Kidney (tissue), 13 donors: ENCODE measurements at regions not wholly inside any gene's neighbourhood (a gene's known extent, or its start where the extent isn't known, plus 50 kb on each side); places are given as distances from the start of the nearest gene placed in this dataset.

Source experiments
- DNase-seq, 5 donors: peaks; one replicate each; pipeline ENCODE4 v3.0.0-alpha.2; 2013 to 2020
- FAIRE-seq: peaks from 2 replicates; lab custom pipeline; 2012; peaks lifted over from hg19 to GRCh38; lab: Jason Lieb, UNC
- H3K27ac ChIP-seq, 2 donors: one replicate each; pipeline ENCODE4 v1.7.0; 2013; ENCODE audit warnings: low read depth in 2 of 2, low read length in 2 of 2, inconsistent platforms in 1 of 2
- H3K27me3 ChIP-seq: one replicate; pipeline ENCODE4 v1.7.1; 2013; ENCODE audit warnings: low read length, inconsistent platforms; ENCODE audit not compliant: control insufficient read depth, insufficient read depth
- H3K36me3 ChIP-seq, 3 donors: one replicate each; pipeline versions ENCODE4 v1.7.0 to v1.7.1; 2013; ENCODE audit warnings: low read length in 3 of 3, control low read depth in 1 of 3, inconsistent platforms in 1 of 3; ENCODE audit not compliant: insufficient read depth in 3 of 3, control insufficient read depth in 2 of 3
- H3K4me1 ChIP-seq, 3 donors: one replicate each; pipeline versions ENCODE4 v1.7.0 to v1.7.1; 2013; ENCODE audit warnings: low read length in 3 of 3, inconsistent platforms in 1 of 3, low read depth in 1 of 3; ENCODE audit not compliant: control insufficient read depth in 2 of 3, insufficient read depth in 2 of 3
- H3K4me3 ChIP-seq, 3 donors: one replicate each; pipeline versions ENCODE4 v1.7.0 to v1.8.1; 2013; ENCODE audit warnings: low read length in 3 of 3, control low read depth in 1 of 3, inconsistent platforms in 1 of 3
- H3K9ac ChIP-seq, 3 donors: one replicate each; pipeline versions ENCODE4 v1.7.0 to v1.7.1; 2013; ENCODE audit warnings: low read length in 3 of 3, control low read depth in 1 of 3, inconsistent platforms in 1 of 3
- H3K9me3 ChIP-seq, 3 donors: one replicate each; pipeline versions ENCODE4 v1.7.0 to v1.7.1; 2013; ENCODE audit warnings: low read length in 3 of 3, control low read depth in 1 of 3, inconsistent platforms in 1 of 3; ENCODE audit not compliant: control insufficient read depth in 2 of 3, insufficient read depth in 1 of 3
- CTCF ChIP-seq: IDR thresholded peaks from 3 replicates; pipeline ENCODE4 v1.5.1; 2012; ENCODE audit warnings: mild to moderate bottlenecking, moderate library complexity, borderline replicate concordance; ENCODE audit not compliant: insufficient read depth; ENCODE audit errors: extremely low read depth
- intact Hi-C: fragments of 100-400 bp; cut with DNase I; formaldehyde crosslinking; loops from one replicate; pipeline ENCODE4 v1.11.1; 2022
- donor health status: control.
- donor health status: control.
- donor health status: control.
- donor health status: control.
- donor health status: control.
- donor health status: DM: yes; HTN: yes; CAD: no.
- donor health status: Normal renal cell carcinoma (clear cell type).

- DNase-seq: peak; percentile 84 to 94 (median 89)
- H3K36me3 ChIP-seq: no peaks in the 10 kb centered on the region
- H3K4me1 ChIP-seq: no peaks in the 10 kb centered on the region
- no peaks in the 10 kb centered on the region for H3K27me3 ChIP-seq
- intact Hi-C loops: no loop called here
- H3K9ac ChIP-seq: peak overlapping the region in 2 of 3 donors; percentile 12 to 96
- no peak overlapping the region for H3K27ac ChIP-seq
- FAIRE-seq: no peak
- peak overlapping the region; percentile 90 to 97 (median 95) for H3K4me3 ChIP-seq
- no peak for TF ChIP-seq CTCF
- no peaks in the 10 kb centered on the region for H3K9me3 ChIP-seq
These were observed 158.4 kb downstream of the OR2B2 start for GRCh38 chr6:27753668-27754407.

- peak; percentile 70 for TF ChIP-seq CTCF
- peak; percentile 89 for FAIRE-seq
- H3K36me3 ChIP-seq: no peaks in the 10 kb centered on the region
- H3K27ac ChIP-seq: no peak overlapping the region
- peak; percentile 71 to 95 (median 81) for DNase-seq
- peak overlapping the region in 2 of 3 donors; percentile 83 to 96 for H3K9ac ChIP-seq
- no peaks in the 10 kb centered on the region for H3K27me3 ChIP-seq
- H3K4me1 ChIP-seq: no peaks in the 10 kb centered on the region
- no peaks in the 10 kb centered on the region for H3K9me3 ChIP-seq
- peak overlapping the region; percentile 90 to 97 (median 95) for H3K4me3 ChIP-seq
- intact Hi-C loops: no loop called here
These were observed 159.9 kb downstream of the OR2B2 start for GRCh38 chr6:27752038-27752885.

- DNase-seq: no peak
- no peak overlapping the region for H3K9ac ChIP-seq
- peaks cover 10% of the 10 kb centered on the region for H3K27me3 ChIP-seq
- no peak overlapping the region for H3K27ac ChIP-seq
- no peak overlapping the region for H3K4me3 ChIP-seq
- no peaks in the 10 kb centered on the region for H3K4me1 ChIP-seq
- no peaks in the 10 kb centered on the region for H3K36me3 ChIP-seq
- no peak for FAIRE-seq
- TF ChIP-seq CTCF: no peak
- intact Hi-C loops: no loop called here
- no peaks in the 10 kb centered on the region for H3K9me3 ChIP-seq
These were observed 163.5 kb downstream of the OR2B2 start for GRCh38 chr6:27748661-27749060.
